CD4-positive, alpha-beta T cell treated with Interleukin-10 for 1 hour (primary cell): ENCODE measurements at regions not wholly inside any gene's neighbourhood (a gene's known extent, or its start where the extent isn't known, plus 50 kb on each side); places are given as distances from the start of the nearest gene placed in this dataset.
"Not testable (repeated sequence)": the region's sequence is repeated elsewhere in the genome, so short reads cannot be mapped to it uniquely, and the experiment has no call there.

Source experiments
- DNase-seq: peaks from one replicate; pipeline ENCODE4 v3.0.0-alpha.2; 2020

DNA sequence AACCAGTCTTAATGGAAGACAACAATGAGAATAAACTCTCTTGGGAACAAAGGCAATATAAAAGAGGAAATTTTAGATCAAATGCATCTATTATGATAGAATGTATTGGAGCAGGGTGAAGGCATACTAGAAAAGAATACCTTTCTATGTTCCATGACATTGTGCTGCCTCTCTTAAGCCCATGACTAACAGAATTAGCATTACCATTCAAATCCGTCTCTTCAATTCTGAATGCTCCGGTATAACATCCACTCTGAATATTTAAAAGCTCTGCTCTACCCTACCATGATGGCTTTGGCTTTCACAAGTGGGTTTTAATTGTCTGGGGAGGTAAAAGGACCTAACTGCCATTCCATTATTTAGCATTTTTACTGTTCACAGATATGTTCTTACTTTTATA lies 1878.4 kb downstream of the ARAP2 start:
- DNase-seq, result no peak

DNA sequence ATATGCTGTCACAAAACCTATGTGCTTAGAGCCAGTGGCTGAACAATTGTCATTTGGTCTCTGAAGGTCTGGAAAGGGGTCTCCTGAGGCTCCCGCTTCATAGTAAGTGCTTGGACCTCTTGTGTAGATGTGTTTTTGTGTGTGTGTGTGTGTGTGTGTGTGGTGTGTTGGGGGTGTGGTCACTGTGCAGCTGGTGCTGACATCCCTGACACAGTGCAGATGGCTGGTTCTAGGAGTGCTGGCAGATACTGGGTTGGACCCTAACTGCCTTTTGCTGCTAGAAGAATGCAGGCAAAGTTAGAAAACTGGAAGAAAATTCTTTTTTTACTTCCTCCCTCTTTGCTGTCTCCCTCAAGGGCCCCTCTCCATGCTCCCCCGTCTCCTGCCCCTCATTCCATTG lies 1872.6 kb downstream of the ARAP2 start:
- no peak for DNase-seq

DNA sequence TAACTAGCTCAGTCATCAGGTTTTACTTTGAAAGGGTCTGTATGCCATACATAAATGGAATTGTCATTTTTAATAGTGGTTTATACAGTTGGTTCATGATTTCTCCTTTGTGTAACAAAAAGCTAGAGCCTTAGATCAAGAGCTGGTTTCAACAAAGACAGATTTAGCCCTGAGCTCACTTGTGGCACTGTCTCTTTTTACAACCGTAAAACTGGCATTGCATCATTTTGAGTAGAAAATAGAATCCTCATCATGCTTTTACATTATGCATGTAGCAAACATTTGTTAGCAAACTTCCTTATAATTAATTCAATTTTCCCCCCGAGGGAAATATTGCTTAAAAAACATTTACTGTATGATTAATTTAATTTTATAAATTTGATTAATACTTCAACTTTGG lies 1871.5 kb downstream of the ARAP2 start:
- no peak for DNase-seq

DNA sequence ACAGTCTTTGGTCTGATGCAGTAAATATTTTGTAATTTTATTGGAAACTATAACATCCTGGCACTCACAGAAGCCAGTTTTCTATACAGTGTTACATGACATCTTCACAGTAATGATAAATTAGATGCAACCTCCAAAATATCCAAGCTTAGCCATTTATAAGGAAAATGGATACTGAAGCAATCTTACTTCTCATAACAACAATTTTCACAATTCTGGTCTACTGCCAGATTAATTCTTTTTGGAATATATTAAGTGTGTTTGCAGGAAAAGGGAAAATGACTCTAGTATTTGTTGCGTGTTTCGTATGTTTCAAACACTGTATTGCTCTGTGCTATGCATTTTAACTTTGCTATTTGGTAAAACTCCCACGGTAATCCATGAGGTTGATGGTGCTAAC lies 1870.9 kb downstream of the ARAP2 start:
- no peak for DNase-seq

DNA sequence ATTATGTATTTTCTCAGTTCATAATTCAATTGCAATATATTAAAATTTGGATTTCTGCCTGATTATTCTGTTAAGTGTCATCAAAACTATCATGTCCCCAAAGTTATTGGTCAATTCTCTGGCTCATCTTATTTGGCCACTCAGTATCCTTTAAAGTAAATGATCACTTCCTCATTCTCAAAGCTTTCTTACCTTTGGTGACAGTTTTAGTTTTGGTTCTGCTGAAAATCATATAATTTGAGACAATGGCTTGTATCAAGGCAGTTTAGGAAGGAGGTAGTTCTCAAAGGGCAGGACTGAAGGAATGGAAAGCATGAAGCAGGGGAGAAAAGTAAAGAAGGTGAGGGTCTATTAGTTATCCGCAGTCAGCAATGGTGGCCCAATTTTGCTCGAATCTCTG lies 1832.1 kb downstream of the ARAP2 start:
- DNase-seq, result no peak

DNA sequence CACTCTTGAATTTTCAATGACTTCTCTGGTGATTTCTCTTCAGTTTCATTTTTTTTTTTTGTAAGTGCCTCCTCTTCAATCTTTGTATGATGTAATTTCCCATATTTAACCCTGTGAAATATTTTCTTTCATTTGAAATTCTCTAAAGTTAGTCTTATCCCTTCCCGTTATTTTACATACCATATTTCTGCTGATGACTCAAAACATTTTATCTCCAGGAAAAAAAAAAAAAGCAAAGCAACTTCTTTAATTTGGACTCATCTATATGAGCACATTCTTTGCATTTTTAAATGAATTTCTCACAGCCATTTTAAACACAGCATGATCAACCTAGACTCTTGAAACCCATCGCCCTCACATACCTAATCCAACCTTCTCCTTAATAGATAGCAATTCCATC lies 1831.4 kb downstream of the ARAP2 start:
- DNase-seq, result no peak

DNA sequence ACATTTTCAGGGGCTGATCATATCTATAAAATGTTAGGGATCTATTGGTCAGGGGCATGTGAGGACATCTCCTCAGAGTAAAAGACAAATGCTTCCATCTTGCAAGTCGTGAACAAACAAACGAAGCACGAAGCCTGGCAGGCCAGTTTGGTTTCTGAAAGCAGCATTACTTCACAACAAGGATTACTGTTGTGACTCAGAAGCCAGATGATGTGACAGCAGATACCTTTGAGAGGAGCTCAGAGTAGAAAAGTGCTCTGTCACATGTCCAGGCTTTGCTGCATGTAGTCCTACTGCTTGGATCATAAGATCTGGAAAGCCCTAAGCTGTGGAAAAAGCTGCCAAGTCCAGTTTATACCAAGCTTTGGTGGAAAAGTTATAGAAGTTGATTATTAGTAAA lies 1827.2 kb downstream of the ARAP2 start:
- no peak for DNase-seq

DNA sequence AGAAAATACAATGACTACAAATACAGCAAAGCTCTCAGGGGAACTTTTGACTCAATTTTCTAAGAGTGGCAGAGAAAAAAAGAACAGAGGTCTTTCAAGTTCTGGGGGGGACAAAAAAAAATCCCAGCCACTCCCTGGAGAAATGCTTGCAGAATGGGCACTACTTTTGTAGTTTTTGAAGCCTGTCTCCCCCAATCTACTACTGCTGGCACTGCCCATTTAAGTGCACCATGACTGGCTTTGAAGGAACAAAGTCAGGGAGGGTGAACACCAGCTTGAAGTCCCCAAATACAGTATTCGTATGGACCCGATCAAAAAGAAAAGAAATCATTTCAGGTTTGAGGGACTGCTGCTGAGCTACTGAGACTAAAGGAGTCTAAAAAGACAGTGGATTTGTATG lies 1824.4 kb downstream of the ARAP2 start:
- no peak for DNase-seq

DNA sequence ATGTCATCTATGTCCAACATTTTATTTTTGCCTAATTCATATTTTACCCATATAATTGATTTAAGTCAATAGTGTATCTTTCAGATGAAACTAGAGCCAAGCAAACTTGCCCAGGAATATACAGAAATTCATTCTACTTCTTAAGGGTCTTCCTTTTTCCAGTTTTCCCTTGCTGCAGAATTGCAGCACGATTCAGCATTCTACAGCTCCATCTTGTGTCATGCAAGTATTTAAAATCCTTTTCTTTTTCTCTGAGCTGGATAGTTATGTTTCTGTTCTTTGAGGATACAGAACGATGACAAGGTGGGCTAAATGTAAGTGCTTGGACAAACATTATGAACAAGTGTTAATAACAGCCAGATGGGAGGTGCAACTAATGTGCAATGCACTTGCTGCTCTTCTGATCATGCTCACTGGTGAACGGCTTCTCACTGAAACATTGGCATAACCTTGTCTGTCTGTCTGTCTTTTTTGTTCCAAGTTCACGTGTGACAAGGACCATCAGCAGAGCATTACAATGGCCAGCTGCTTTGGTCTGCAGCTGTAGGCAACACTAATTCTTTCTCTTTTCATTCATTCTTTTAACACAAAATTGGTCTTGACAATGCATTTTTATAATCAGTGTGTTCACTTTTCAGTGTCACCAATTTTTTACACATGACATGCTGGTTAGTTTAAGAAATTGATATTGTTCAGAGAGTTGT lies 1821.7 kb downstream of the ARAP2 start:
- no peak for DNase-seq

DNA sequence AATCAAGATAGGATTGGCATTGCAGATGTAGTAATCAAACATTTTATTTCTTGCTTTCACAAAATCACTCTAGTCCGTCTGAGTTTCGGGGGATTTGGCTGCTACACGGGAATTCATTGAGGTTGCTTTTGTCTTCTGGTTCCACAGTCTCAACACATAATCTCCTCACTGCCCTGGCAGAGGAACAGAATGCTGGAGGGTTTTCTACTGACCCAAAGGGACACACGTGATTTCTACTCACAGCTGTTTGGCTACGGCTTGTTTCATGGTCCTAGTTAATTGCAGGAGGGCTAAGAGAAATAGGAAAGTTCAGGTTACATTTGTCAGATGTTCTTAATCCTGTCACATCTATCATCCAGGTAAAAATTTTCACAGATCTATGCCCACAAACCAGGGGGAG lies 1811.6 kb downstream of the ARAP2 start:
- DNase-seq, result no peak

DNA sequence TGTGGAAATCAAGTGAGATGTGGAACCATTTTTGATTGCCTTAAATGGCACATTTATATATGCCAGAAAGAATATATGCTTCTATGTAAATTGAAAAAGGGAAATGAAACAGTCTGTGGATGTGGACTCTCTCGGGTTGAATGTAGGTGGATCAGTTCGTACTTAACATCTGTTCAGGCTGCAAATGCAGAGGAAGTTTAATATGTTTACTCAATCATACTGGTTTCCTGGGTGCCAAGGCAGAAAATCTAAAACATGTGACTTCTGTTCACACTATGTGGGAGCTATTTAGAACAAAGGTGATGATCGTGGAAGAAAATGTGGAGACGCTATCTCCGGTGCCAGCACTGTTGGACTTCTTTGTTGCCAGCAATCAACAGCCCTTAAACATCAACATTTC lies 1809.9 kb downstream of the ARAP2 start:
- DNase-seq, result not testable (repeated sequence)

DNA sequence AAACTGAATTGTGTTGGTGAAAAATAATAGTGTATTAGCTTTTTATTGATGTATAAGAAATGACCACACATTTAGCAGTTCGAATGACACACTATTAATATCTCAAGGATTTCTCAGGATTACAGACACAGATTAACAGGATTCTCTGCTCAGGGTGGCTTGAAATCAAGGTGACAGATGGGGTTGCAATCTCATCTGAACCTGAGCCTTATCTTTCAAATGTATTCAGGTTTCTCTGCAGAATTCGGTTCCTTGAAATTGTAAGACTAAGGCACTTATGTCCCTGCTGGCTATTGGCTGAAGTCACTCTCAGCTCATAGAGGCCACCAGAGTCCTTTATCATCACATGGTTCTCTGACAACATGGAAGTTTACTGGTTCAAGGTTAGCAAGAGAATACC lies 1780.1 kb downstream of the ARAP2 start:
- DNase-seq, result no peak

DNA sequence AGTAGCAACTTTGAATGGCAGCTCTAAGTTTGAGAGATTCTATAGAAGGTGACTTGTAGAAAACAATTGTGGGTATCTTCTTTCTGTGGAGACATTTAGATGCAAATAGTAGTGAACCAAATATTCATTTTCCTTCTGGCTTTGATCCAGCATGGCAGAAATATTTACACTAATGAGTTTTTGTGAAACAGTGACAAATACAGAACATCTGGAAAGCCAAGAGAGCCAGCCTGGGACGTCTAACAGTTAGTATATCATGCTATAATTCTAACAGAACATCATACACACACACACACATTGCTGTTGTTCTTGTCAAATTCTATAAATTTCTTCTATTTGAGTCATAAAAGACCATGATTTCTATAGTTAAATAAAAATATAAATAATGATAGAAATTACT lies 1777.9 kb downstream of the ARAP2 start:
- no peak for DNase-seq

DNA sequence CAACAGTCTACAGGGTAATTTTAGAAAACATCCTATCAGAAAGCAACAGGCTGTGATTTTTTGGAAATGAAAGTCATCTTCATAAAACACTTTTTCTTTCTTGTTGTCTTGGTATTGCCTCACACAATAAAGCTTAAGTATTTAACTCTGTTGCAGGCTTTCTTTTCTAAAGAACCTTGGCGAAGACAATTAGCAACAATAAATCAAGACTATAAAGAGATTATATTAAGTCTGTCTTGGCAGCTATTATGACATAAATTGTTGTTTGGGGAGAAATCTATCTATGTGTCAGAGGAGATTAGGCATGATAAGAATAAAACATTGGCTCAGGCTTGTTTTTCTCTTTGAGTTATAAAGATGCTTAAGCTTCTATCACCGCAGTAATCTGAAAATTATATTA lies 1774.8 kb downstream of the ARAP2 start:
- no peak for DNase-seq

DNA sequence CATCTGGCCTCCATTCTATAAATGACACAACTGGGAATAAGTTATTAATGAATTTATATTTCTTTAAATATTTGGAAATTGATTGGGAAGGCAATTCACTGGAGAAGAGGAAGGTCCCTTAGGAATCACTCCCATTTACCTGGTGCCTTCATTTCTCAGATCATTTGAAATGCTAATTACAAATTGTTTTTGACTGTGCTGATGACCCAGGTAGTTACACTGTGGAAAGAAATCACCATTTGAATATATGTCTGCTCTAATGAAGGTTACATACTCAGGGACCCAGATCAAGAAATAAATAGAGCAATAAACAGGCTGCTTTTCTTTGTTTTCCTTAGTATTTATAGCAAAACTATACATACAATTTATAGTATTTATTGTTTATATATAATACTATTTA lies 1759.1 kb downstream of the ARAP2 start:
- no peak for DNase-seq

DNA sequence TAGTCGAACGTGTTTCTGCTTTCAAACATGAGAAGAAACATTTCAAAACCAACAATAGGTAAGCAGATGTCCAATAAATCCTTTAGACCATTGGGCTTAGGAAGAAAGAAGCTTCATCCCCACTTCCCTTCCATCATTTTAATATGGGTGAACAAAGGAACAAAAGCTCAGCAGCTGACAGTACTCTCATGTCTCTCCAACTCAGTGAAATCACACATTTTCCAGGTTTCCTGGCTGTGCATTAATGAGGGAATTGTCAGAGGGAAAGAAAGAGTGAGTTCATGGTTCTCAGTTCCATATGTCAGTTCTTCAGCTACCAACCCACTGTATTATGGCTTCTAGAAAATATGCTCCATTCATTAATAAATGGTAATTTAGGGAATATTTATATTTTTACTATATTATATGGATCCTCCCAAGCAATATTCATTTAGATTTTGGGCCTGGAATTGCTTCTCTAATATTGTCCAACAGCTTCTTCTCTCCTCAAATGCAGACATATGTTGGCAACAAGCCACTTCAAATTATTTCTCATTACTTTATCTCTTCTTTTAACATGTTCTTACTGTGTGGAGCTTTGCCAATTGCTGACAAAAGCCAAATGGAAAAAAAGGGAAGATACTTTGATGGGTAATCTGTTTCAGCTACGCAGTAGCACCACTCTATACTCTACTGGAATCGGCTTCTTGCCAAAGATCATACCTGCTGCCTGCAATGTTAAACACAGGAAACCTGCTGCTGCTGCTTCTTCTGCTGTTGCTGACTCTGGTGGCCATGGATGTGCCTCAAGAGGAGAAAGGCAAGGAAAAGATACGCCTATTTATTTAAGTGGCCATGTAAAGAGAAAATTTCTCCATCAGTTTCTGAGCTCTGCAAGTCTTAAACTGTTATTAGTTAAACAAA lies 1757.6 kb downstream of the ARAP2 start:
- no peak for DNase-seq

DNA sequence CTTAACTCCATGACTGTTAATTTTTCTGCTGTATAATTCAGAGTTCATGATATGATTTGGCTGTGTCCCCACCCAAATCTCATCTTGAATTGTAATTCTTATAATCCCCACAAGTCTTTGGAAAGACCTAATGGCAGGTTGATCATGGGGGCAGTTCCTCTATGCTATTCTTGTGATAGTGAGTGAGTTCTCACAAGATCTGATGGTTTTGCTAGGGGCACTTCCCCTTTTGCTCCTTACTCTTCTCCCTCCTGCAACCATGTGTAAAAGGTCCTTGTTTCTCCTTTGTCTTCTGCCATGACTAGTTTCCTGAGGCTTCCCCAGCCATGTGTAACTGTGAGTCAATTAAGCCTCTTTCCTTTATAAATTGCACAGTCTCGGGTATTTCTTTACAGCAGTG lies 1751.9 kb downstream of the ARAP2 start:
- DNase-seq, result no peak

DNA sequence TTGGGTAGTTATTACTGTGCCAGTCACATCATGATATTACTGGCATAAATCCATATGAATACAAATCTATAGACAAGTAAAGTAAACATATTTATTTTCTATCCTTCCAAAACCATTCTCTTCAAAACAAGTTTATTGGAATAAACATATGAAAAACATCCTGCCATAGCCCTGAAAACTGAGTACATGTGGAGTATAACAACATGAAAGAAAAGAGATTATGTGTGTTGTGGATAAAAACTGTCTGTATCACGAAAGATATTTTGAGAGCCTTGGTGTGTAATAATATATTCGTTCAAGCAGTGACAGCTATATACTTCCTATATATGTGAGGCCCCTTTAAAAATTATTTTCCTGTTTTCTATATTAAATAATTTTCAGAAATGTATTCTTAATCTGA lies 1742.2 kb downstream of the ARAP2 start:
- no peak for DNase-seq

DNA sequence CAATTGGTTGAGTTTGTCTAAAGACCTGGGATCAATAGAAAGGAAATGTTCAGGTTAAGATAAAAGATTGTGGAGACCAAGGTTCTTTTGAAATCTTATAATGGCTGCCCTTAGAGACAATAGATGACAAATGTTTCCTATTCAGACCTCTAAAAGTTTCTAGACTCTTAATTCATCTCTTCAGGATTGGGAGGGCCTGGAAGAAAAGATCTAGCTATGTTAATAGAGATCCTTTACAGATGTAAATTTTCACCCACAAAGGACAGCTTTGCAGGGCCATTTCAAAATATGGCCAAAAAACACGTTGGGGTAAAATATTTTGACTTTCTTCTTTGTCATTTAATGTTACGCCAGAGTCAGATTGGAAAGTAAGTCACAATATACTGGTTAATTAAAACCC lies 1739.6 kb downstream of the ARAP2 start:
- not testable (repeated sequence) for DNase-seq

DNA sequence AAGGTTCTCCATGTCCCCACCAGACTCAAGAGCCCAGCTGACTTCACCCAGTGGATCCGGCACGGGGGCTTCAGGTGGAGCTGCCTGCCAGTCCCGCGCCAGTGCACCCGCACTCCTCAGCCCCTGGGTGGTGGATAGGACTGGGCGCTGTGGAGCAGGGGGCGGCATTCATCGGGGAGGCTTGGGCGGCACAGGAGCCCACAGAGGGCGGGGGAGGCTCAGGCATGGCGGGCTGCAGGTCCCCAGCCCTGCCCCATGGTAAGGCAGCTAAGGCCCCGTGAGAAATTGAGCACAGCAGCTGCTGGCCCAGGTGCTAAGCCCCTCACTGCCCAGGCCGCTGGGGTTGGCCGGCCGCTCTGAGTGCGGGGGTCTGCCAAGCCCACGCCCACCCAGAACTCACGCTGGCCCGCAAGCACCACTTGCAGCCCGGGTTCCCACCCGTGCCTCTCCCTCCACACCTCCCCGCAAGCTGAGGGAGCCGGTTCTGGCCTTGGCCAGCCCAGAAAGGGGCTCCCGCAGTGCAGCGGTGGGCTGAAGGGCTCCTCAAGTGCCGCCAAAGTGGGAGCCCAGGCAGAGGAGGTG lies 1737.7 kb downstream of the ARAP2 start:
- DNase-seq, result not testable (repeated sequence)

DNA sequence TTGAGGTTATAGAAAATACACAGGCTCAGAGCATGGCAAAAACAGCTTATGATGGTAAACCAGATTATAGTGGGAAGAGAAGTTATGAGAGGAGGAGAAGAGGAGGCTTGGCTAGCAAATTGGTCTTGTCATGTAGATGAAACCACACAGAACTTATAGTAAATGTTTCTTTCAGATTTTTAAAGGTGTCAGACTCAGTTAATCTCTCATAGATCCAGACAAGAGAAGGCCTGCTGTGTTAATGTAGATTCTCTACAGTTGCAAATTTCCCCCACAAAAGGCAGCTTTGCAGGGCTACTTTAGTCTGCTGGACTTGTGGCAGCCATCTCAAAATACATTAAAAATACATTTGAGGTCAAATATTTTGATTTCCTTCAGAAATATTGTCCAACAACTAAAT lies 1731.7 kb downstream of the ARAP2 start:
- DNase-seq, result no peak

DNA sequence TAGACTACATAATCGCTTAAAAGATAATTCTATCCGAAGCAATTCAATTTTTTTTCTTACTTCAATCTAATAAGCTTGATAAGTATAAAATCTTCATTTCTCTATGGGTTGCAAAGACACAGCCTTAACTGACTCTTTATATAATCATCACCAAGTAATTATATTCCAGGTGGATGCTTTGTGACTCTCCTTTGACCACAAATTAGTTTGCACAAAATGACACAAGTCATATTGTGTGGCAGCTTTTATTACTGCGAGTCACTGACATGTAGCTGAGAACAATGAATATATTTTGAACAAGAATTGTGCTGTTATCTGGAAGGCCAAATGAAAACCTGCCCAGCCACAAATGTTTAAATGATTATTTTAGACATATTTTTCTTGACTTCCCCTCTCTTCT lies 1727.8 kb downstream of the ARAP2 start:
- DNase-seq, result no peak

DNA sequence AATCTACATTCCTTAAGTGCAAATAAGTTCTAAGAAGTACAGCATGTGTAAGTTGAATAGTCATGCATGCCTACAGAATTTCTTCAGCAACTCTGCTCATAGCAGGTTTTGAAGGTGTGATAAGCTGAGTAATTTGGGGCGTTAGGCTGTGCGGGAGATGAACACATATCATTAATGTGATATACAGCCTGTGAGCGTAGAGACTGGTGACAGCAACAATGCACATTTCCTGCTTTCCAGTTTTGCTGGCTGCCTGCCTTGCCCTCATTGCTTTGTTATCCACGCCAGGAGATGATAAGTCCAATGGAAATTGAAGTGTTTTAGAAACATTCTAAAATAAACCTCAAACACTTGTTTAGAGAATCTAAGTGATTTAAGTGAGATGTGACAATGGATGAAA lies 1709.4 kb downstream of the ARAP2 start:
- no peak for DNase-seq

DNA sequence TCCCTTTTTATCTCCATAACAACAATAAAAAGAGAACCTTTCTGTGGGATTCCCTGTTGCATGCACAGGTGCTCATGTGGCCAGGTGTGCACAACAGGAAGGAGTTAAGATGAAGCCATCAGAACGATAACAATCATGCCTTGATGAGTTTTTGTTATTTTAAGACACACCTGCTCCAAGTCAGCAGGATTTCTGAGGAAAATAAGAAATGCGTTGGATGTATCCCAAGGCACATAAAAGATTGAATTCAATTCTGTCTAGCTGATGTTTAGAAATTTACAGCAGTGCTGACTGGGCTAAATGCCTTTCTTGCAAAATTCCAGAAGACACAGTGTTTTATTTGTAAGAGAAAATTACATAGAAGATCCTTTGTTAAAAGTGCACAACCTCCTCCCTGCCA lies 1678.2 kb downstream of the ARAP2 start:
- DNase-seq, result no peak
